Psoas muscle (tissue), 7 donors: ENCODE measurements at regions not wholly inside any gene's neighbourhood (a gene's known extent, or its start where the extent isn't known, plus 50 kb on each side); places are given as distances from the start of the nearest gene placed in this dataset.

Experiments
- ATAC-seq, 4 donors: fragments of 200-7000 bp; cut with Tn5 transposase; one replicate each; pipeline ENCODE4 v1.9.1; 2020; ENCODE audit warnings: moderate library complexity in 3 of 4, mild to moderate bottlenecking in 2 of 4
- DNase-seq, 2 donors: peaks; one replicate each; pipeline ENCODE4 v3.0.0-alpha.2; 2020
- H3K27ac ChIP-seq: fragments of 200-600 bp; one replicate; pipeline ENCODE4 v1.8.0; 2022
- H3K27me3 ChIP-seq, 3 donors: fragments of 200-600 bp in 1 of 3; one replicate each; pipeline versions ENCODE4 v1.6.1 to v1.8.0; 2013 to 2022; ENCODE audit warnings: low read length in 2 of 3, mild to moderate bottlenecking in 2 of 3, moderate library complexity in 1 of 3; ENCODE audit not compliant: insufficient read depth in 3 of 3
- H3K36me3 ChIP-seq, 2 donors: fragments of 200-600 bp in 1 of 2; one replicate each; pipeline versions ENCODE4 v1.6.1 to v1.8.0; 2013 to 2022; ENCODE audit warnings: low read depth in 1 of 2, mild to moderate bottlenecking in 1 of 2, moderate library complexity in 1 of 2; ENCODE audit not compliant: insufficient read depth in 1 of 2
- H3K4me1 ChIP-seq: fragments of 200-600 bp; one replicate; pipeline ENCODE4 v1.8.0; 2022
- H3K4me3 ChIP-seq: fragments of 200-600 bp; one replicate; pipeline ENCODE4 v1.8.0; 2022; ENCODE audit warnings: mild to moderate bottlenecking
- H3K9me3 ChIP-seq: fragments of 200-600 bp; one replicate; pipeline ENCODE4 v1.8.0; 2022
- WGBS, 3 donors: extraction: QIAGEN DNeasy Blood & Tissue Kit; methylation state at CpG; one replicate each; pipeline versions ENCODE4 v1.1.6 to v1.1.7; 2013; 5-methylcytosine and 5-hydroxymethylcytosine counted together
- intact Hi-C, 2 donors: fragments of 100-400 bp; cut with DNase I; formaldehyde crosslinking; loops; one replicate each; pipeline versions ENCODE4 v1.11.0 to v1.14.2; 2022
- TF ChIP-seq, protein P1 (sequence below): fragments of 200-600 bp; IDR thresholded peaks from one replicate; pipeline ENCODE4 v1.8.0; 2022; ENCODE audit warnings: antibody characterized with exemption
- donor health status: healthy with polysubstance abuse.
- donor health status: DM: no; HTN: no; CAD: no; lungs with moderate emphysema.
- donor health status: Bipolar disorder and iron deficiency.
- donor health status: healthy.
- donor health status: DM: yes; HTN: yes; CAD: no.
- donor health status: DM: no; HTN: no; CAD: no.
- donor health status: DM: yes; HTN: yes; CAD: no.

- TF ChIP-seq, protein P1, sequence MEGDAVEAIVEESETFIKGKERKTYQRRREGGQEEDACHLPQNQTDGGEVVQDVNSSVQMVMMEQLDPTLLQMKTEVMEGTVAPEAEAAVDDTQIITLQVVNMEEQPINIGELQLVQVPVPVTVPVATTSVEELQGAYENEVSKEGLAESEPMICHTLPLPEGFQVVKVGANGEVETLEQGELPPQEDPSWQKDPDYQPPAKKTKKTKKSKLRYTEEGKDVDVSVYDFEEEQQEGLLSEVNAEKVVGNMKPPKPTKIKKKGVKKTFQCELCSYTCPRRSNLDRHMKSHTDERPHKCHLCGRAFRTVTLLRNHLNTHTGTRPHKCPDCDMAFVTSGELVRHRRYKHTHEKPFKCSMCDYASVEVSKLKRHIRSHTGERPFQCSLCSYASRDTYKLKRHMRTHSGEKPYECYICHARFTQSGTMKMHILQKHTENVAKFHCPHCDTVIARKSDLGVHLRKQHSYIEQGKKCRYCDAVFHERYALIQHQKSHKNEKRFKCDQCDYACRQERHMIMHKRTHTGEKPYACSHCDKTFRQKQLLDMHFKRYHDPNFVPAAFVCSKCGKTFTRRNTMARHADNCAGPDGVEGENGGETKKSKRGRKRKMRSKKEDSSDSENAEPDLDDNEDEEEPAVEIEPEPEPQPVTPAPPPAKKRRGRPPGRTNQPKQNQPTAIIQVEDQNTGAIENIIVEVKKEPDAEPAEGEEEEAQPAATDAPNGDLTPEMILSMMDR = no peak
- Histone ChIP-seq H3K4me1 (no peaks in the 10 kb centered on the region), H3K27me3 (no peaks in the 10 kb centered on the region), H3K27ac (no peak overlapping the region), H3K36me3 (no peaks in the 10 kb centered on the region), H3K9me3 (no peaks in the 10 kb centered on the region), H3K4me3 (no peak overlapping the region)
- ATAC-seq (no peak), DNase-seq (no peak)
- 79 to 94% (median 91%) methylated on average over 2 of the region's 2 CpGs for WGBS, 3 donors
- intact Hi-C loops = no loop called here
Observed at GRCh38 chr5:53358794-53359193, 121.6 kb upstream of the FST start.

DNA sequence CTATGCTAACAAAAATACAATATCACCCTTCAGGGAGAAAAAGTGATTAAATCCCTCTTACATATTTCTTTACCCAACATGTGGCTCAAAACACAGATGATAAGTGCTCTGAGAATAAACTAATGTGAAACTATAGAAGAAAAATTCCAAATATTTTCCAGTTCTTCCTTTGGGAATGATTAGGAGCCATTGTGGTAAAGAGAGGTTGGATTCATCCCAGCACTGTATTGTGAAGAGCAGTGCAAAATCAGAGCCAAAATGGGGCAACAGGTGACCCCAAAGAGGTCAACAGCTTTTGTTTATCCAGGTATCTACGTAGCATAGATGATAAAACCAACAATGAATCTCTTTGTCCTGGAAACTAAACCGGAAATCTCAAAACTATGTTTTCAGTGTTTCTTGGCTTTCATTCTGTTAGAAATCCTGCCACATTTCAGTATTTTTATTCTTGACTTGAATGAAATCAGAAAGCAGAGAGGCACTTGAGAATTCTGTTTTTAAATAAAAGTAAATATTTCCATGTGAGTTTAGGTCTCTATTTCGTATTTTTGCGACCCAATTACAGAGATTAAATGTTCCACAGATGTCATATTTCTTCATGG is 120.4 kb upstream of the FST start:
- Histone ChIP-seq H3K9me3 (no peaks in the 10 kb centered on the region), H3K4me3 (no peak overlapping the region), H3K27ac (no peak overlapping the region), H3K4me1 (no peaks in the 10 kb centered on the region), H3K27me3 (no peaks in the 10 kb centered on the region), H3K36me3 (no peaks in the 10 kb centered on the region)
- TF ChIP-seq, protein P1 = no peak
- ATAC-seq = no peak
- 31 to 57% (median 35%) methylated on average over 4 of the region's 4 CpGs for WGBS, 3 donors
- DNase-seq = no peak
- intact Hi-C loops = no loop called here

- TF ChIP-seq, protein P1 = no peak
- no peak for ATAC-seq
- DNase-seq = no peak
- H3K27ac ChIP-seq = no peak overlapping the region
- H3K36me3 ChIP-seq = no peaks in the 10 kb centered on the region
- intact Hi-C loops = no loop called here
- H3K4me3 ChIP-seq = no peak overlapping the region
- no peaks in the 10 kb centered on the region for H3K27me3 ChIP-seq
- no peaks in the 10 kb centered on the region for H3K9me3 ChIP-seq
- H3K4me1 ChIP-seq = no peaks in the 10 kb centered on the region
Observed at GRCh38 chr5:53360811-53361210, 119.6 kb upstream of the FST start.

DNA sequence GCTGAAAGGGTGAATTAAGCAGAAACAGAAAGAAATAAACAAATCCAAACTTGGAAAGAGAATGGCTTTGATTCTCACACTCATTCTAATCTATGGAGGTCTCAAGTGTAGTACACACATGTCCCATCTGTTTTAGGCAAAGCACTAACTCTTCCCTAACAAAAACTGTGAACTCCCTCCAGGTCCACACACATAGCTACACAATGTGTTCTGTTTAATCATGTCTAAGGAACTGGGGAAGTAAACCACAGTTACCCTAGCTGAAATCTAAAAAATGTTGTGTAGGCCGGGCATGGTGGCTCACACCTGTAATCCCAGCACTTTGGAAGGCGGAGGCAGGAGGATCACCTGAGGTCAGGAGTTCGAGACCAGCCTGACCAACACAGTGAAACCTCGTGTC is 118.7 kb upstream of the FST start:
- Histone ChIP-seq H3K27me3 (no peaks in the 10 kb centered on the region), H3K9me3 (no peaks in the 10 kb centered on the region), H3K4me3 (no peak overlapping the region), H3K4me1 (no peaks in the 10 kb centered on the region), H3K27ac (no peak overlapping the region), H3K36me3 (no peaks in the 10 kb centered on the region)
- 90% methylated on average over 4 of the region's 4 CpGs for WGBS, 3 donors
- intact Hi-C loops = no loop called here
- TF ChIP-seq, protein P1 = no peak
- DNase-seq (no peak), ATAC-seq (no peak)

DNA sequence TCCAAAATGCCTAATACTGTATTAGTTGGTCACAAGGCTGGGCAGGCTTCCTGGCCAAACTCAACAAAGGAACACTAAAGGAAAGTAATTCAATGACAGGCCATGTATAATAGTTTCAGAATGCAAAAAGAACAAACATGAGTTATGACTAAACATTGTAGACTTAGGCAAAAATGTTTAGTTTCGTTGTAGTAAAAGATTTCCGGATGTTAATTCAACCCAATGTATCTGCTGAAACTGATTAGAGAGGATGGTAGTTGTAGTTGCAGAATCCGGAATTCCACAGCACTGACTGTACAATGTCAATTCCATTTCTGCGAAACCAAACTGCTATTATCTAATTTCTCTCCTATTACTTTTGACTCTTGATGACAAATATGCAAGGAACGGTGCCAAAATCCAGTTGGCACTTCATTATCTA is 117.9 kb upstream of the FST start:
- intact Hi-C loops = no loop called here
- no peak for DNase-seq
- no peak for ATAC-seq
- TF ChIP-seq, protein P1 = no peak
- no peaks in the 10 kb centered on the region for H3K9me3 ChIP-seq
- no peaks in the 10 kb centered on the region for H3K27me3 ChIP-seq
- H3K4me1 ChIP-seq = no peaks in the 10 kb centered on the region
- H3K27ac ChIP-seq = no peak overlapping the region
- no peak overlapping the region for H3K4me3 ChIP-seq
- no peaks in the 10 kb centered on the region for H3K36me3 ChIP-seq
- WGBS, 3 donors = 29 to 48% (median 33%) methylated on average over 5 of the region's 5 CpGs
